ENCODE measurements at regions not wholly inside any gene's neighbourhood (a gene's known extent, or its start where the extent isn't known, plus 50 kb on each side); places are given as distances from the start of the nearest gene placed in this dataset.

DNA sequence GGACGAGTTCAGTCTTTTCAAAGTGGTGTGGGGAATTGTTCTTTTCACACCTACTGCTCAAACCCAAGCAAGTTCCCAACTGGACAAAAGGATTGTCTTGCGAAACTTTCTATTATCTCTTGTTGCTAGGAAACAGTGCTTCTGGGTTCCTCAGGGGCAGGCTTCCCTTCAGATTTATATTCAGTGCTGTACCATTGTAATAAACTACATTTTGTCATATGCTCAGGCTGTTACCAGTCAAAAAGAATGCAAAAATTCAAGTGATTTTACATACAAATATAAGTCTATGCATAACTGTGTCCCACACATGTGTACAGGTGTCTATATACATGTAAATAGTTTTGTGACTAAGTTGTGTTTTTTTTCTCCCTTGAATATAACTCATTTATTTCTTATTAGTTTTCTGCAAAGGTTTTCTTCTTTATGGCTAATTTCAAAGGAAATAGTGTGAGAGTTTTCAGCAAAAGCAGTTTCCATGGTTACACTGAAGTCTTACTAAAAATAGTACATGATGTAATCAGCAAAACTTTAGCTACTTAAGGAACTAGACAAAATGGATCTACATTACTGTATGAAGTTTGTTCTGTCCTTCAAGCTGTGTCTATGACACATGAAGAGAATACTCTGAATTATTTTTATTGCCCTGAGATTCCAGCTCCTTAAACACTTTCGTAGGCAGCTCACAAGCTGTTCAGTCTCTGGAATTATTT lies 430.2 kb upstream of the TMPO start:
- Histone ChIP-seq H3K4me2 (ENCODE audit: low read length) (no peak overlapping the region), H4K20me1 (ENCODE audit: insufficient read depth) (no peaks in the 10 kb centered on the region), H3K9me3 (ENCODE audit: low read length) (no peaks in the 10 kb centered on the region), H3K79me2 (replicated peaks; ENCODE audit: insufficient read depth, low read length) (no peaks in the 10 kb centered on the region), H3K27me3 (ENCODE audit: insufficient read depth, low read depth, low read length) (no peaks in the 10 kb centered on the region), H3K9me2 (ENCODE audit: insufficient read depth, low read length) (no peaks in the 10 kb centered on the region), H3F3A (ENCODE audit: insufficient read depth, low read length, poor library complexity, severe bottlenecking) (no peaks in the 10 kb centered on the region), H3K9ac (ENCODE audit: low read length) (no peak overlapping the region), H3K27ac (ENCODE audit: low read length) (peak overlapping the region; percentile 42), H3K4me3 (ENCODE audit: low read length) (peak overlapping the region; percentile 34), H2AFZ (ENCODE audit: low read depth, low read length) (no peak overlapping the region), H3K36me3 (ENCODE audit: insufficient read depth, low read length) (no peaks in the 10 kb centered on the region)
- TF ChIP-seq, protein P1, sequence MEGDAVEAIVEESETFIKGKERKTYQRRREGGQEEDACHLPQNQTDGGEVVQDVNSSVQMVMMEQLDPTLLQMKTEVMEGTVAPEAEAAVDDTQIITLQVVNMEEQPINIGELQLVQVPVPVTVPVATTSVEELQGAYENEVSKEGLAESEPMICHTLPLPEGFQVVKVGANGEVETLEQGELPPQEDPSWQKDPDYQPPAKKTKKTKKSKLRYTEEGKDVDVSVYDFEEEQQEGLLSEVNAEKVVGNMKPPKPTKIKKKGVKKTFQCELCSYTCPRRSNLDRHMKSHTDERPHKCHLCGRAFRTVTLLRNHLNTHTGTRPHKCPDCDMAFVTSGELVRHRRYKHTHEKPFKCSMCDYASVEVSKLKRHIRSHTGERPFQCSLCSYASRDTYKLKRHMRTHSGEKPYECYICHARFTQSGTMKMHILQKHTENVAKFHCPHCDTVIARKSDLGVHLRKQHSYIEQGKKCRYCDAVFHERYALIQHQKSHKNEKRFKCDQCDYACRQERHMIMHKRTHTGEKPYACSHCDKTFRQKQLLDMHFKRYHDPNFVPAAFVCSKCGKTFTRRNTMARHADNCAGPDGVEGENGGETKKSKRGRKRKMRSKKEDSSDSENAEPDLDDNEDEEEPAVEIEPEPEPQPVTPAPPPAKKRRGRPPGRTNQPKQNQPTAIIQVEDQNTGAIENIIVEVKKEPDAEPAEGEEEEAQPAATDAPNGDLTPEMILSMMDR (IDR thresholded peaks at IDR 0.05; ENCODE audit: poor library complexity, severe bottlenecking), result no peak
- TF ChIP-seq RAD21 (conservative IDR thresholded peaks at IDR 0.05), result no peak
- TF ChIP-seq MXI1 (conservative IDR thresholded peaks at IDR 0.05; ENCODE audit: poor library complexity, severe bottlenecking), result no peak
- TF ChIP-seq, protein P2, sequence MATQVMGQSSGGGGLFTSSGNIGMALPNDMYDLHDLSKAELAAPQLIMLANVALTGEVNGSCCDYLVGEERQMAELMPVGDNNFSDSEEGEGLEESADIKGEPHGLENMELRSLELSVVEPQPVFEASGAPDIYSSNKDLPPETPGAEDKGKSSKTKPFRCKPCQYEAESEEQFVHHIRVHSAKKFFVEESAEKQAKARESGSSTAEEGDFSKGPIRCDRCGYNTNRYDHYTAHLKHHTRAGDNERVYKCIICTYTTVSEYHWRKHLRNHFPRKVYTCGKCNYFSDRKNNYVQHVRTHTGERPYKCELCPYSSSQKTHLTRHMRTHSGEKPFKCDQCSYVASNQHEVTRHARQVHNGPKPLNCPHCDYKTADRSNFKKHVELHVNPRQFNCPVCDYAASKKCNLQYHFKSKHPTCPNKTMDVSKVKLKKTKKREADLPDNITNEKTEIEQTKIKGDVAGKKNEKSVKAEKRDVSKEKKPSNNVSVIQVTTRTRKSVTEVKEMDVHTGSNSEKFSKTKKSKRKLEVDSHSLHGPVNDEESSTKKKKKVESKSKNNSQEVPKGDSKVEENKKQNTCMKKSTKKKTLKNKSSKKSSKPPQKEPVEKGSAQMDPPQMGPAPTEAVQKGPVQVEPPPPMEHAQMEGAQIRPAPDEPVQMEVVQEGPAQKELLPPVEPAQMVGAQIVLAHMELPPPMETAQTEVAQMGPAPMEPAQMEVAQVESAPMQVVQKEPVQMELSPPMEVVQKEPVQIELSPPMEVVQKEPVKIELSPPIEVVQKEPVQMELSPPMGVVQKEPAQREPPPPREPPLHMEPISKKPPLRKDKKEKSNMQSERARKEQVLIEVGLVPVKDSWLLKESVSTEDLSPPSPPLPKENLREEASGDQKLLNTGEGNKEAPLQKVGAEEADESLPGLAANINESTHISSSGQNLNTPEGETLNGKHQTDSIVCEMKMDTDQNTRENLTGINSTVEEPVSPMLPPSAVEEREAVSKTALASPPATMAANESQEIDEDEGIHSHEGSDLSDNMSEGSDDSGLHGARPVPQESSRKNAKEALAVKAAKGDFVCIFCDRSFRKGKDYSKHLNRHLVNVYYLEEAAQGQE (IDR thresholded peaks at IDR 0.05; ENCODE audit: borderline replicate concordance), result no peak
- no peak for TF ChIP-seq TAF1 (IDR thresholded peaks at IDR 0.05; ENCODE audit: low read depth)
- TF ChIP-seq EP300 (conservative IDR thresholded peaks at IDR 0.05; ENCODE audit: poor library complexity, severe bottlenecking), result no peak
- TF ChIP-seq EZH2 (IDR thresholded peaks at IDR 0.05; ENCODE audit: borderline replicate concordance, insufficient read depth, low read length, poor library complexity, severe bottlenecking), result no peak
- TF ChIP-seq SMC3 (conservative IDR thresholded peaks at IDR 0.05; ENCODE audit: poor library complexity), result no peak
- TF ChIP-seq POLR2AphosphoS5 (IDR thresholded peaks at IDR 0.05), result no peak

DNA sequence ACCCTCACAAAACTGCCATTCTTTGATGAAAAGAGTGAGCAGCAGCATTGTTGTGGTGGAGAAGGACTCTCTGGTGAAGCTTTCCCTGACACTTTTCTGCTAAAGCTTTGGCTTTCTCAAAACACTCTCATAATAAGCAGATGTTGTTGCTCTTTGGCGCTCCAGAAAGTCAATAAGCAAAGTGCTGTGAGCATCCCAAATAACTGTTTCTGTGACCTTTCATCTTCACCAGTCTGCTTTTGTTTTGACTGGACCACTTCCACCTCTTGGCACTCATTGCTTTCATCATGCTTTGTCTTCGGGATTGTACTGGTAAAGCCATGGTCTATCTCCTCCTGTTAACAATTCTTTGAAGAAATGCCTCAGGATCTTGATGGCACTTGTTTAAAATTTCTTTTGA lies 424.7 kb upstream of the TMPO start:
- H3K36me3 ChIP-seq (ENCODE audit: insufficient read depth, low read length), result no peaks in the 10 kb centered on the region
- H3K79me2 ChIP-seq (replicated peaks; ENCODE audit: insufficient read depth, low read length), result no peaks in the 10 kb centered on the region
- H3F3A ChIP-seq (ENCODE audit: insufficient read depth, low read length, poor library complexity, severe bottlenecking), result no peaks in the 10 kb centered on the region
- H3K27me3 ChIP-seq (ENCODE audit: insufficient read depth, low read depth, low read length), result no peaks in the 10 kb centered on the region
- H3K4me2 ChIP-seq (ENCODE audit: low read length), result no peak overlapping the region
- TF ChIP-seq EP300 (conservative IDR thresholded peaks at IDR 0.05; ENCODE audit: poor library complexity, severe bottlenecking) (no peak), POLR2AphosphoS5 (IDR thresholded peaks at IDR 0.05) (no peak), RAD21 (conservative IDR thresholded peaks at IDR 0.05) (no peak), MXI1 (conservative IDR thresholded peaks at IDR 0.05; ENCODE audit: poor library complexity, severe bottlenecking) (no peak), TAF1 (IDR thresholded peaks at IDR 0.05; ENCODE audit: low read depth) (no peak)
- TF ChIP-seq, protein P2 (IDR thresholded peaks at IDR 0.05; ENCODE audit: borderline replicate concordance), result no peak
- no peak overlapping the region for H3K27ac ChIP-seq (ENCODE audit: low read length)
- H3K9ac ChIP-seq (ENCODE audit: low read length), result no peak overlapping the region
- no peak overlapping the region for H2AFZ ChIP-seq (ENCODE audit: low read depth, low read length)
- H3K9me3 ChIP-seq (ENCODE audit: low read length), result no peaks in the 10 kb centered on the region
- H3K9me2 ChIP-seq (ENCODE audit: insufficient read depth, low read length), result no peaks in the 10 kb centered on the region
- H3K4me3 ChIP-seq (ENCODE audit: low read length), result no peak overlapping the region
- no peaks in the 10 kb centered on the region for H4K20me1 ChIP-seq (ENCODE audit: insufficient read depth)

Data from neural cell (in vitro differentiated cells).